GM23338 (cell line): ENCODE measurements at regions not wholly inside any gene's neighbourhood (a gene's known extent, or its start where the extent isn't known, plus 50 kb on each side); places are given as distances from the start of the nearest gene placed in this dataset.

Source experiments
- ATAC-seq: fragments of 200-7000 bp; cut with Tn5 transposase; 3 replicates; pipeline ENCODE4 v1.9.1; 2020
- DNase-seq: peaks from one replicate; pipeline ENCODE4 v3.0.0-alpha.2; 2015; ENCODE audit warnings: low spot score
- H2AFZ ChIP-seq: fragments of 200-600 bp; sonication (generic); 2 replicates; pipeline ENCODE4 v1.8.0; 2016; ENCODE audit warnings: antibody characterized with exemption, mild to moderate bottlenecking, moderate library complexity
- H3F3A ChIP-seq: fragments of 200-600 bp; sonication (generic); replicated peaks from 2 replicates; pipeline ENCODE4 v1.8.0; 2017; ENCODE audit warnings: antibody characterized with exemption, mixed run types, low read depth
- H3K27ac ChIP-seq: fragments of 200-600 bp; sonication (generic); 2 replicates; pipeline ENCODE4 v1.6.1; 2016; ENCODE audit warnings: low read depth
- H3K27me3 ChIP-seq: fragments of 200-600 bp; sonication (generic); 2 replicates; pipeline ENCODE4 v1.8.0; 2016; ENCODE audit warnings: mild to moderate bottlenecking, mixed run types, moderate library complexity; ENCODE audit not compliant: insufficient read depth
- H3K36me3 ChIP-seq: fragments of 200-600 bp; sonication (generic); 2 replicates; pipeline ENCODE4 v1.8.0; 2016; ENCODE audit warnings: mild to moderate bottlenecking; ENCODE audit not compliant: insufficient read depth
- H3K4me1 ChIP-seq: fragments of 200-600 bp; sonication (generic); 2 replicates; pipeline ENCODE4 v1.8.0; 2016; ENCODE audit warnings: mild to moderate bottlenecking, moderate library complexity; ENCODE audit not compliant: insufficient read depth
- H3K4me2 ChIP-seq: fragments of 200-600 bp; sonication (generic); 2 replicates; pipeline ENCODE4 v1.7.1; 2017; ENCODE audit warnings: mixed run types
- H3K4me3 ChIP-seq: fragments of 200-600 bp; sonication (generic); 2 replicates; pipeline ENCODE4 v1.6.1; 2016; ENCODE audit warnings: mixed run types
- H3K79me2 ChIP-seq: fragments of 200-600 bp; sonication (generic); replicated peaks from 2 replicates; pipeline ENCODE4 v1.8.0; 2017; ENCODE audit warnings: mild to moderate bottlenecking; ENCODE audit not compliant: insufficient read depth
- H3K9me2 ChIP-seq: fragments of 200-600 bp; sonication (generic); 2 replicates; pipeline ENCODE4 v1.8.0; 2017; ENCODE audit not compliant: insufficient read depth
- H4K20me1 ChIP-seq: fragments of 200-600 bp; sonication (generic); replicated peaks from 2 replicates; pipeline ENCODE4 v1.8.0; 2017; ENCODE audit warnings: mild to moderate bottlenecking; ENCODE audit not compliant: insufficient read depth
- H3K27ac Mint-ChIP-seq: 2 replicates; pipeline ENCODE4 v1.8.0; 2020; ENCODE audit warnings: inconsistent platforms, mild to moderate bottlenecking, moderate library complexity, mixed read lengths
- H3K27me3 Mint-ChIP-seq: 3 replicates; pipeline ENCODE4 v1.8.0; 2022; ENCODE audit warnings: low read depth, mild to moderate bottlenecking, moderate library complexity, mixed read lengths, inconsistent platforms; ENCODE audit not compliant: insufficient read depth, poor library complexity
- H3K36me3 Mint-ChIP-seq: 3 replicates; pipeline ENCODE4 v1.8.0; 2021; ENCODE audit warnings: low read depth, mild to moderate bottlenecking, inconsistent platforms, moderate library complexity, mixed read lengths
- H3K4me1 Mint-ChIP-seq: 3 replicates; pipeline ENCODE4 v1.8.0; 2020; ENCODE audit warnings: mild to moderate bottlenecking, inconsistent platforms, mixed read lengths
- H3K4me3 Mint-ChIP-seq: 3 replicates; pipeline ENCODE4 v1.8.0; 2021; ENCODE audit warnings: moderate library complexity, mild to moderate bottlenecking, inconsistent platforms, mixed read lengths
- H3K9me3 Mint-ChIP-seq: 3 replicates; pipeline ENCODE4 v1.8.0; 2020; ENCODE audit warnings: moderate library complexity, mild to moderate bottlenecking, inconsistent platforms, mixed read lengths
- CREB1 ChIP-seq: fragments of 250-450 bp; sonication (Bioruptor Pico); IDR thresholded peaks from 2 replicates; pipeline ENCODE4 v1.5.0; 2020; ENCODE audit warnings: low read depth, mild to moderate bottlenecking, moderate library complexity
- EZH2 ChIP-seq: fragments of 200-600 bp; sonication (generic); IDR thresholded peaks from one replicate; pipeline ENCODE4 v1.8.0; 2017; ENCODE audit warnings: antibody characterized with exemption, mild to moderate bottlenecking, low read depth; ENCODE audit not compliant: unreplicated experiment
- EZH2phosphoT487 ChIP-seq: fragments of 200-600 bp; sonication (generic); IDR thresholded peaks from one replicate; pipeline ENCODE4 v1.8.1; 2018; ENCODE audit warnings: antibody characterized with exemption; ENCODE audit not compliant: unreplicated experiment
- JUNB ChIP-seq: IDR thresholded peaks from one replicate; pipeline ENCODE4 v1.6.1; 2016; ENCODE audit warnings: antibody characterized with exemption; ENCODE audit not compliant: unreplicated experiment
- NANOG ChIP-seq: IDR thresholded peaks from 2 replicates; pipeline ENCODE4 v1.6.1; 2016; ENCODE audit warnings: antibody characterized with exemption, borderline replicate concordance
- POLR2AphosphoS5 ChIP-seq: IDR thresholded peaks from 2 replicates; pipeline ENCODE4 v1.6.1; 2016; ENCODE audit warnings: antibody characterized with exemption, low read depth
- STAT1 ChIP-seq: IDR thresholded peaks from one replicate; pipeline ENCODE4 v1.6.1; 2016; ENCODE audit warnings: antibody characterized with exemption; ENCODE audit not compliant: unreplicated experiment
- ZNF114 ChIP-seq: fragments of 250-450 bp; sonication (Bioruptor Pico); IDR thresholded peaks from 2 replicates; pipeline ENCODE4 v1.5.0; 2020; ENCODE audit warnings: mild to moderate bottlenecking, moderate library complexity
- ZNF331 ChIP-seq: fragments of 250-450 bp; sonication (Bioruptor Pico); IDR thresholded peaks from 2 replicates; pipeline ENCODE4 v1.5.0; 2020; ENCODE audit warnings: low read depth, mild to moderate bottlenecking, moderate library complexity
- TF ChIP-seq, protein P1 (sequence below): fragments of 250-450 bp; sonication (Bioruptor Pico); IDR thresholded peaks from 2 replicates; pipeline ENCODE4 v1.5.0; 2020; ENCODE audit warnings: mild to moderate bottlenecking, moderate library complexity
- TF ChIP-seq, protein P2 (sequence below), 2 experiments: fragments of 200-600 bp in 1 of 2; sonication (generic) in 1 of 2; conservative IDR thresholded peaks; 2 replicates each; pipeline versions ENCODE4 v1.5.1 to v1.6.1; 2016 to 2017; ENCODE audit warnings: antibody characterized with exemption in 2 of 2, low read depth in 2 of 2, mild to moderate bottlenecking in 2 of 2, moderate library complexity in 1 of 2
- TF ChIP-seq, protein P3 (sequence below): IDR thresholded peaks from 2 replicates; pipeline ENCODE4 v1.6.1; 2016; ENCODE audit warnings: antibody characterized with exemption
- TF ChIP-seq, protein P4 (sequence below): IDR thresholded peaks from one replicate; pipeline ENCODE4 v1.6.1; 2018; ENCODE audit warnings: antibody characterized with exemption; ENCODE audit not compliant: unreplicated experiment

DNA sequence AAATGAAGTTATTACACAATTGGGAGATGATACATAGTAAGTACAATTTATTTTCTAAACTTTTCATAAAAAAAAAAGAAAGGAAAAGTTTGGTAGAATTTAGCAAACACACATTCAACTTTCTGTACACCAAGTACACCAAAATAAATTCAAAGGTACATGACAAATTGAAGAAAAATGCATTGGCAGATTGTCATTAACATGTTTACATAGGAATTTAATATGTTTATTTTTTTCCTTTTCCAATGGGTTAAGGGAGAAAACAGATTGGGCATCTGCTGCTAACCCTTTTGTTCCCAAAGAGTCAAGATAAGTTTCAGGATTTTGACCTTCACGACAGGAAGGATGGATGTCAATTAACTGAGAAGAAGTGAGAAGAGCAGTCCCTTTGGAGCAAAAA, 620.4 kb downstream of the XIRP2 start:
- Mint-ChIP-seq H3K9me3 (no peaks in the 10 kb centered on the region), H3K27ac (no peak overlapping the region), H3K4me1 (peaks cover 18% of the 10 kb centered on the region), H3K27me3 (no peaks in the 10 kb centered on the region), H3K4me3 (no peak overlapping the region), H3K36me3 (0 out of 3 replicates have a peak, but pooled peaks cover 3% of the 10 kb centered on the region)
- Histone ChIP-seq H3K9me2 (no peaks in the 10 kb centered on the region), H3K27ac (no peak overlapping the region; the same call in 1 of the 2 replicates), H3K79me2 (no peaks in the 10 kb centered on the region), H3F3A (no peaks in the 10 kb centered on the region), H3K4me2 (no peak overlapping the region), H3K4me3 (no peak overlapping the region), H3K4me1 (peaks cover 22% of the 10 kb centered on the region), H3K27me3 (no peaks in the 10 kb centered on the region), H2AFZ (no peak overlapping the region), H4K20me1 (no peaks in the 10 kb centered on the region), H3K36me3 (no peaks in the 10 kb centered on the region)
- no peak for TF ChIP-seq JUNB
- TF ChIP-seq, protein P1, sequence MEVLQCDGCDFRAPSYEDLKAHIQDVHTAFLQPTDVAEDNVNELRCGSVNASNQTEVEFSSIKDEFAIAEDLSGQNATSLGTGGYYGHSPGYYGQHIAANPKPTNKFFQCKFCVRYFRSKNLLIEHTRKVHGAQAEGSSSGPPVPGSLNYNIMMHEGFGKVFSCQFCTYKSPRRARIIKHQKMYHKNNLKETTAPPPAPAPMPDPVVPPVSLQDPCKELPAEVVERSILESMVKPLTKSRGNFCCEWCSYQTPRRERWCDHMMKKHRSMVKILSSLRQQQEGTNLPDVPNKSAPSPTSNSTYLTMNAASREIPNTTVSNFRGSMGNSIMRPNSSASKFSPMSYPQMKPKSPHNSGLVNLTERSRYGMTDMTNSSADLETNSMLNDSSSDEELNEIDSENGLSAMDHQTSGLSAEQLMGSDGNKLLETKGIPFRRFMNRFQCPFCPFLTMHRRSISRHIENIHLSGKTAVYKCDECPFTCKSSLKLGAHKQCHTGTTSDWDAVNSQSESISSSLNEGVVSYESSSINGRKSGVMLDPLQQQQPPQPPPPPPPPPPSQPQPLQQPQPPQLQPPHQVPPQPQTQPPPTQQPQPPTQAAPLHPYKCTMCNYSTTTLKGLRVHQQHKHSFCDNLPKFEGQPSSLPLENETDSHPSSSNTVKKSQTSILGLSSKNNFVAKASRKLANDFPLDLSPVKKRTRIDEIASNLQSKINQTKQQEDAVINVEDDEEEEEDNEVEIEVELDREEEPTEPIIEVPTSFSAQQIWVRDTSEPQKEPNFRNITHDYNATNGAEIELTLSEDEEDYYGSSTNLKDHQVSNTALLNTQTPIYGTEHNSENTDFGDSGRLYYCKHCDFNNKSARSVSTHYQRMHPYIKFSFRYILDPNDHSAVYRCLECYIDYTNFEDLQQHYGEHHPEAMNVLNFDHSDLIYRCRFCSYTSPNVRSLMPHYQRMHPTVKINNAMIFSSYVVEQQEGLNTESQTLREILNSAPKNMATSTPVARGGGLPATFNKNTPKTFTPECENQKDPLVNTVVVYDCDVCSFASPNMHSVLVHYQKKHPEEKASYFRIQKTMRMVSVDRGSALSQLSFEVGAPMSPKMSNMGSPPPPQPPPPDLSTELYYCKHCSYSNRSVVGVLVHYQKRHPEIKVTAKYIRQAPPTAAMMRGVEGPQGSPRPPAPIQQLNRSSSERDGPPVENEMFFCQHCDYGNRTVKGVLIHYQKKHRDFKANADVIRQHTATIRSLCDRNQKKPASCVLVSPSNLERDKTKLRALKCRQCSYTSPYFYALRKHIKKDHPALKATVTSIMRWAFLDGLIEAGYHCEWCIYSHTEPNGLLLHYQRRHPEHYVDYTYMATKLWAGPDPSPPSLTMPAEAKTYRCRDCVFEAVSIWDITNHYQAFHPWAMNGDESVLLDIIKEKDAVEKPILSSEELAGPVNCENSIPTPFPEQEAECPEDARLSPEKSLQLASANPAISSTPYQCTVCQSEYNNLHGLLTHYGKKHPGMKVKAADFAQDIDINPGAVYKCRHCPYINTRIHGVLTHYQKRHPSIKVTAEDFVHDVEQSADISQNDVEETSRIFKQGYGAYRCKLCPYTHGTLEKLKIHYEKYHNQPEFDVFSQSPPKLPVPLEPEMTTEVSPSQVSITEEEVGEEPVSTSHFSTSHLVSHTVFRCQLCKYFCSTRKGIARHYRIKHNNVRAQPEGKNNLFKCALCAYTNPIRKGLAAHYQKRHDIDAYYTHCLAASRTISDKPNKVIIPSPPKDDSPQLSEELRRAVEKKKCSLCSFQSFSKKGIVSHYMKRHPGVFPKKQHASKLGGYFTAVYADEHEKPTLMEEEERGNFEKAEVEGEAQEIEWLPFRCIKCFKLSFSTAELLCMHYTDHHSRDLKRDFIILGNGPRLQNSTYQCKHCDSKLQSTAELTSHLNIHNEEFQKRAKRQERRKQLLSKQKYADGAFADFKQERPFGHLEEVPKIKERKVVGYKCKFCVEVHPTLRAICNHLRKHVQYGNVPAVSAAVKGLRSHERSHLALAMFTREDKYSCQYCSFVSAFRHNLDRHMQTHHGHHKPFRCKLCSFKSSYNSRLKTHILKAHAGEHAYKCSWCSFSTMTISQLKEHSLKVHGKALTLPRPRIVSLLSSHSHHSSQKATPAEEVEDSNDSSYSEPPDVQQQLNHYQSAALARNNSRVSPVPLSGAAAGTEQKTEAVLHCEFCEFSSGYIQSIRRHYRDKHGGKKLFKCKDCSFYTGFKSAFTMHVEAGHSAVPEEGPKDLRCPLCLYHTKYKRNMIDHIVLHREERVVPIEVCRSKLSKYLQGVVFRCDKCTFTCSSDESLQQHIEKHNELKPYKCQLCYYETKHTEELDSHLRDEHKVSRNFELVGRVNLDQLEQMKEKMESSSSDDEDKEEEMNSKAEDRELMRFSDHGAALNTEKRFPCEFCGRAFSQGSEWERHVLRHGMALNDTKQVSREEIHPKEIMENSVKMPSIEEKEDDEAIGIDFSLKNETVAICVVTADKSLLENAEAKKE (CRISPR knock-in tag): no peak
- TF ChIP-seq STAT1: no peak
- no peak for TF ChIP-seq POLR2AphosphoS5
- no peak for TF ChIP-seq EZH2
- no peak for TF ChIP-seq ZNF331 (CRISPR knock-in tag)
- TF ChIP-seq, protein P2, sequence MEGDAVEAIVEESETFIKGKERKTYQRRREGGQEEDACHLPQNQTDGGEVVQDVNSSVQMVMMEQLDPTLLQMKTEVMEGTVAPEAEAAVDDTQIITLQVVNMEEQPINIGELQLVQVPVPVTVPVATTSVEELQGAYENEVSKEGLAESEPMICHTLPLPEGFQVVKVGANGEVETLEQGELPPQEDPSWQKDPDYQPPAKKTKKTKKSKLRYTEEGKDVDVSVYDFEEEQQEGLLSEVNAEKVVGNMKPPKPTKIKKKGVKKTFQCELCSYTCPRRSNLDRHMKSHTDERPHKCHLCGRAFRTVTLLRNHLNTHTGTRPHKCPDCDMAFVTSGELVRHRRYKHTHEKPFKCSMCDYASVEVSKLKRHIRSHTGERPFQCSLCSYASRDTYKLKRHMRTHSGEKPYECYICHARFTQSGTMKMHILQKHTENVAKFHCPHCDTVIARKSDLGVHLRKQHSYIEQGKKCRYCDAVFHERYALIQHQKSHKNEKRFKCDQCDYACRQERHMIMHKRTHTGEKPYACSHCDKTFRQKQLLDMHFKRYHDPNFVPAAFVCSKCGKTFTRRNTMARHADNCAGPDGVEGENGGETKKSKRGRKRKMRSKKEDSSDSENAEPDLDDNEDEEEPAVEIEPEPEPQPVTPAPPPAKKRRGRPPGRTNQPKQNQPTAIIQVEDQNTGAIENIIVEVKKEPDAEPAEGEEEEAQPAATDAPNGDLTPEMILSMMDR (conservative IDR thresholded peaks at IDR 0.05; ENCODE audit: low read depth in 2 of 2): no peak
- TF ChIP-seq, protein P3, sequence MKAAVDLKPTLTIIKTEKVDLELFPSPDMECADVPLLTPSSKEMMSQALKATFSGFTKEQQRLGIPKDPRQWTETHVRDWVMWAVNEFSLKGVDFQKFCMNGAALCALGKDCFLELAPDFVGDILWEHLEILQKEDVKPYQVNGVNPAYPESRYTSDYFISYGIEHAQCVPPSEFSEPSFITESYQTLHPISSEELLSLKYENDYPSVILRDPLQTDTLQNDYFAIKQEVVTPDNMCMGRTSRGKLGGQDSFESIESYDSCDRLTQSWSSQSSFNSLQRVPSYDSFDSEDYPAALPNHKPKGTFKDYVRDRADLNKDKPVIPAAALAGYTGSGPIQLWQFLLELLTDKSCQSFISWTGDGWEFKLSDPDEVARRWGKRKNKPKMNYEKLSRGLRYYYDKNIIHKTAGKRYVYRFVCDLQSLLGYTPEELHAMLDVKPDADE: no peak
- no peak for TF ChIP-seq EZH2phosphoT487
- TF ChIP-seq CREB1 (CRISPR knock-in tag): no peak
- TF ChIP-seq NANOG: no peak
- no peak for TF ChIP-seq ZNF114
- TF ChIP-seq, protein P4, sequence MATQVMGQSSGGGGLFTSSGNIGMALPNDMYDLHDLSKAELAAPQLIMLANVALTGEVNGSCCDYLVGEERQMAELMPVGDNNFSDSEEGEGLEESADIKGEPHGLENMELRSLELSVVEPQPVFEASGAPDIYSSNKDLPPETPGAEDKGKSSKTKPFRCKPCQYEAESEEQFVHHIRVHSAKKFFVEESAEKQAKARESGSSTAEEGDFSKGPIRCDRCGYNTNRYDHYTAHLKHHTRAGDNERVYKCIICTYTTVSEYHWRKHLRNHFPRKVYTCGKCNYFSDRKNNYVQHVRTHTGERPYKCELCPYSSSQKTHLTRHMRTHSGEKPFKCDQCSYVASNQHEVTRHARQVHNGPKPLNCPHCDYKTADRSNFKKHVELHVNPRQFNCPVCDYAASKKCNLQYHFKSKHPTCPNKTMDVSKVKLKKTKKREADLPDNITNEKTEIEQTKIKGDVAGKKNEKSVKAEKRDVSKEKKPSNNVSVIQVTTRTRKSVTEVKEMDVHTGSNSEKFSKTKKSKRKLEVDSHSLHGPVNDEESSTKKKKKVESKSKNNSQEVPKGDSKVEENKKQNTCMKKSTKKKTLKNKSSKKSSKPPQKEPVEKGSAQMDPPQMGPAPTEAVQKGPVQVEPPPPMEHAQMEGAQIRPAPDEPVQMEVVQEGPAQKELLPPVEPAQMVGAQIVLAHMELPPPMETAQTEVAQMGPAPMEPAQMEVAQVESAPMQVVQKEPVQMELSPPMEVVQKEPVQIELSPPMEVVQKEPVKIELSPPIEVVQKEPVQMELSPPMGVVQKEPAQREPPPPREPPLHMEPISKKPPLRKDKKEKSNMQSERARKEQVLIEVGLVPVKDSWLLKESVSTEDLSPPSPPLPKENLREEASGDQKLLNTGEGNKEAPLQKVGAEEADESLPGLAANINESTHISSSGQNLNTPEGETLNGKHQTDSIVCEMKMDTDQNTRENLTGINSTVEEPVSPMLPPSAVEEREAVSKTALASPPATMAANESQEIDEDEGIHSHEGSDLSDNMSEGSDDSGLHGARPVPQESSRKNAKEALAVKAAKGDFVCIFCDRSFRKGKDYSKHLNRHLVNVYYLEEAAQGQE: no peak
- DNase-seq (no peak), ATAC-seq (no peak)
